ENCODE measurements at regions not wholly inside any gene's neighbourhood (a gene's known extent, or its start where the extent isn't known, plus 50 kb on each side); places are given as distances from the start of the nearest gene placed in this dataset.

DNA sequence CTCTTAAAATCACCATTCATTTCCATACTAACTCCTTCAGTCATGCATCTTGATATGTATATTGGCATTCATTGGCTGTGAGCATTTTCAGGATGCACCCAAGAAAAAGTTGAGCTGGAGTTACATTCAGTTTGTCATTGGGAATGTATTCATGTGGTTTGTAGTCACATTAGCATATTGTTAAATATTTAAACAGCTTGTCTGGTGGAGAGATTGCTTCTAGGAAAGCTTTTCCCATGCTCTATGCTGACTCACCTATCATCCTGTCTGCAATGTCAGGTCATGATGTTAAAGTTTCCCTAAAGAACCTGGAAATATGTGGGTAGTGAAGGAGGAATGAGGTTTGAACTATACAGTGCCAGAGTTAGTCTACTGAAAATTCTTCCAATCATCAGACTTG is 583.6 kb downstream of the GALC start:
- TF ChIP-seq, protein P1, sequence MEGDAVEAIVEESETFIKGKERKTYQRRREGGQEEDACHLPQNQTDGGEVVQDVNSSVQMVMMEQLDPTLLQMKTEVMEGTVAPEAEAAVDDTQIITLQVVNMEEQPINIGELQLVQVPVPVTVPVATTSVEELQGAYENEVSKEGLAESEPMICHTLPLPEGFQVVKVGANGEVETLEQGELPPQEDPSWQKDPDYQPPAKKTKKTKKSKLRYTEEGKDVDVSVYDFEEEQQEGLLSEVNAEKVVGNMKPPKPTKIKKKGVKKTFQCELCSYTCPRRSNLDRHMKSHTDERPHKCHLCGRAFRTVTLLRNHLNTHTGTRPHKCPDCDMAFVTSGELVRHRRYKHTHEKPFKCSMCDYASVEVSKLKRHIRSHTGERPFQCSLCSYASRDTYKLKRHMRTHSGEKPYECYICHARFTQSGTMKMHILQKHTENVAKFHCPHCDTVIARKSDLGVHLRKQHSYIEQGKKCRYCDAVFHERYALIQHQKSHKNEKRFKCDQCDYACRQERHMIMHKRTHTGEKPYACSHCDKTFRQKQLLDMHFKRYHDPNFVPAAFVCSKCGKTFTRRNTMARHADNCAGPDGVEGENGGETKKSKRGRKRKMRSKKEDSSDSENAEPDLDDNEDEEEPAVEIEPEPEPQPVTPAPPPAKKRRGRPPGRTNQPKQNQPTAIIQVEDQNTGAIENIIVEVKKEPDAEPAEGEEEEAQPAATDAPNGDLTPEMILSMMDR (IDR thresholded peaks at IDR 0.05; ENCODE audit: low read depth, low read length, poor library complexity, severe bottlenecking): no peak
- TF ChIP-seq EZH2phosphoT487 (IDR thresholded peaks at IDR 0.05; ENCODE audit: borderline replicate concordance, low read length): no peak
